Liver (tissue), 8 donors: ENCODE measurements at regions not wholly inside any gene's neighbourhood (a gene's known extent, or its start where the extent isn't known, plus 50 kb on each side); places are given as distances from the start of the nearest gene placed in this dataset.

Source experiments
- DNase-seq: peaks from one replicate; pipeline ENCODE4 v3.0.0-alpha.2; 2017; ENCODE audit warnings: low spot score
- H3K27ac ChIP-seq, 2 donors: one replicate each; pipeline ENCODE4 v1.7.0; 2013; ENCODE audit warnings: inconsistent platforms in 2 of 2, low read length in 2 of 2, control low read depth in 1 of 2, low read depth in 1 of 2, mild to moderate bottlenecking in 1 of 2
- H3K27me3 ChIP-seq, 4 donors: one replicate each; pipeline versions ENCODE4 v1.6.1 to v1.7.0; 2013; ENCODE audit warnings: low read length in 3 of 4, inconsistent platforms in 1 of 4, mild to moderate bottlenecking in 1 of 4, moderate library complexity in 1 of 4; ENCODE audit not compliant: control insufficient read depth in 4 of 4, insufficient read depth in 4 of 4
- H3K36me3 ChIP-seq, 4 donors: one replicate each; pipeline versions ENCODE4 v1.6.1 to v1.7.0; 2013; ENCODE audit warnings: low read length in 3 of 4, mild to moderate bottlenecking in 3 of 4, low read depth in 1 of 4, moderate library complexity in 1 of 4; ENCODE audit not compliant: control insufficient read depth in 4 of 4, insufficient read depth in 3 of 4
- H3K4me1 ChIP-seq, 4 donors: one replicate each; pipeline versions ENCODE4 v1.6.1 to v1.7.0; 2013; ENCODE audit warnings: low read length in 3 of 4, mild to moderate bottlenecking in 3 of 4, moderate library complexity in 1 of 4; ENCODE audit not compliant: control insufficient read depth in 4 of 4, insufficient read depth in 4 of 4
- H3K4me3 ChIP-seq, 3 donors: one replicate each; pipeline versions ENCODE4 v1.6.1 to v1.7.0; 2013; ENCODE audit warnings: low read length in 3 of 3, control low read depth in 1 of 3, low read depth in 1 of 3, mild to moderate bottlenecking in 1 of 3
- H3K9ac ChIP-seq, 2 donors: one replicate each; pipeline ENCODE4 v1.7.0; 2013; ENCODE audit warnings: low read length in 2 of 2, mild to moderate bottlenecking in 2 of 2, moderate library complexity in 2 of 2, control low read depth in 1 of 2, low read depth in 1 of 2
- H3K9me3 ChIP-seq, 4 donors: one replicate each; pipeline versions ENCODE4 v1.6.1 to v1.7.0; 2013; ENCODE audit warnings: low read length in 3 of 4; ENCODE audit not compliant: control insufficient read depth in 4 of 4
- ATF3 ChIP-seq: IDR thresholded peaks from 2 replicates; pipeline ENCODE4 v1.6.1; 2016; ENCODE audit warnings: antibody characterized with exemption
- EGR1 ChIP-seq, 2 donors: IDR thresholded peaks; 2 replicates each; pipeline ENCODE4 v1.6.1; 2016 to 2018; ENCODE audit warnings: antibody characterized with exemption in 2 of 2, low read depth in 2 of 2
- FOXA2 ChIP-seq: IDR thresholded peaks from 2 replicates; pipeline ENCODE4 v1.6.1; 2016; ENCODE audit warnings: antibody characterized with exemption
- GABPA ChIP-seq, 2 donors: IDR thresholded peaks in 1 of 2; conservative IDR thresholded peaks in 1 of 2; 2 replicates each; pipeline ENCODE4 v1.6.1; 2016; ENCODE audit warnings: antibody characterized with exemption in 2 of 2, mild to moderate bottlenecking in 1 of 2, moderate library complexity in 1 of 2
- HNF4A ChIP-seq, 2 donors: conservative IDR thresholded peaks; 2 replicates each; pipeline ENCODE4 v1.6.1; 2016; ENCODE audit warnings: antibody characterized with exemption in 2 of 2, mild to moderate bottlenecking in 2 of 2
- HNF4G ChIP-seq: IDR thresholded peaks from 2 replicates; pipeline ENCODE4 v1.6.1; 2016; ENCODE audit warnings: antibody characterized with exemption
- JUND ChIP-seq, 2 donors: IDR thresholded peaks; 2 replicates each; pipeline ENCODE4 v1.6.1; 2016; ENCODE audit warnings: antibody characterized with exemption in 2 of 2
- MAX ChIP-seq: IDR thresholded peaks from 2 replicates; pipeline ENCODE4 v1.6.1; 2016; ENCODE audit warnings: antibody characterized with exemption
- NR2F2 ChIP-seq: IDR thresholded peaks from 2 replicates; pipeline ENCODE4 v1.6.1; 2016; ENCODE audit warnings: antibody characterized with exemption
- RAD21 ChIP-seq, 2 donors: IDR thresholded peaks; 2 replicates each; pipeline ENCODE4 v1.6.1; 2016; ENCODE audit warnings: antibody characterized with exemption in 2 of 2, mild to moderate bottlenecking in 2 of 2
- RXRA ChIP-seq, 2 donors: IDR thresholded peaks; 2 replicates each; pipeline ENCODE4 v1.6.1; 2017 to 2018; ENCODE audit warnings: antibody characterized with exemption in 2 of 2, mild to moderate bottlenecking in 1 of 2
- SP1 ChIP-seq: IDR thresholded peaks from 2 replicates; pipeline ENCODE4 v1.6.1; 2018; ENCODE audit warnings: antibody characterized with exemption, mild to moderate bottlenecking
- TAF1 ChIP-seq: conservative IDR thresholded peaks from 2 replicates; pipeline ENCODE4 v1.6.1; 2016; ENCODE audit warnings: antibody characterized with exemption, mild to moderate bottlenecking
- YY1 ChIP-seq: IDR thresholded peaks from 2 replicates; pipeline ENCODE4 v1.6.1; 2016; ENCODE audit warnings: antibody characterized with exemption, mild to moderate bottlenecking
- ZBTB33 ChIP-seq: IDR thresholded peaks from 2 replicates; pipeline ENCODE4 v1.6.1; 2016; ENCODE audit warnings: antibody characterized with exemption
- WGBS: extraction: QIAGEN DNeasy Blood & Tissue Kit; methylation state at CpG from one replicate; pipeline ENCODE4 v1.1.7; 2013; 5-methylcytosine and 5-hydroxymethylcytosine counted together
- TF ChIP-seq, protein P1 (sequence below): IDR thresholded peaks from 2 replicates; pipeline ENCODE4 v1.6.1; 2016; ENCODE audit warnings: antibody characterized with exemption, mild to moderate bottlenecking
- TF ChIP-seq, protein P2 (sequence below): fragments of 150-350 bp; IDR thresholded peaks from 2 replicates; pipeline ENCODE4 v1.5.1; 2017; ENCODE audit warnings: improper control_type of control experiment, low read depth, low read length; ENCODE audit not compliant: missing input control
- donor health status: healthy.
- donor health status: healthy.
- donor health status: healthy.
- donor health status: healthy.
- donor health status: healthy.

- TF ChIP-seq ZBTB33 (no peak), SP1 (no peak), FOXA2 (no peak), RAD21 (IDR thresholded peaks at IDR 0.05) (no peak), ATF3 (no peak), HNF4A (conservative IDR thresholded peaks at IDR 0.05) (no peak), HNF4G (no peak), RXRA (IDR thresholded peaks at IDR 0.05) (no peak), MAX (no peak), GABPA (IDR thresholded peaks at IDR 0.05 in 1 of 2, conservative IDR thresholded peaks at IDR 0.05 in 1 of 2) (no peak), TAF1 (no peak), JUND (IDR thresholded peaks at IDR 0.05) (no peak), YY1 (no peak)
- TF ChIP-seq, protein P1, sequence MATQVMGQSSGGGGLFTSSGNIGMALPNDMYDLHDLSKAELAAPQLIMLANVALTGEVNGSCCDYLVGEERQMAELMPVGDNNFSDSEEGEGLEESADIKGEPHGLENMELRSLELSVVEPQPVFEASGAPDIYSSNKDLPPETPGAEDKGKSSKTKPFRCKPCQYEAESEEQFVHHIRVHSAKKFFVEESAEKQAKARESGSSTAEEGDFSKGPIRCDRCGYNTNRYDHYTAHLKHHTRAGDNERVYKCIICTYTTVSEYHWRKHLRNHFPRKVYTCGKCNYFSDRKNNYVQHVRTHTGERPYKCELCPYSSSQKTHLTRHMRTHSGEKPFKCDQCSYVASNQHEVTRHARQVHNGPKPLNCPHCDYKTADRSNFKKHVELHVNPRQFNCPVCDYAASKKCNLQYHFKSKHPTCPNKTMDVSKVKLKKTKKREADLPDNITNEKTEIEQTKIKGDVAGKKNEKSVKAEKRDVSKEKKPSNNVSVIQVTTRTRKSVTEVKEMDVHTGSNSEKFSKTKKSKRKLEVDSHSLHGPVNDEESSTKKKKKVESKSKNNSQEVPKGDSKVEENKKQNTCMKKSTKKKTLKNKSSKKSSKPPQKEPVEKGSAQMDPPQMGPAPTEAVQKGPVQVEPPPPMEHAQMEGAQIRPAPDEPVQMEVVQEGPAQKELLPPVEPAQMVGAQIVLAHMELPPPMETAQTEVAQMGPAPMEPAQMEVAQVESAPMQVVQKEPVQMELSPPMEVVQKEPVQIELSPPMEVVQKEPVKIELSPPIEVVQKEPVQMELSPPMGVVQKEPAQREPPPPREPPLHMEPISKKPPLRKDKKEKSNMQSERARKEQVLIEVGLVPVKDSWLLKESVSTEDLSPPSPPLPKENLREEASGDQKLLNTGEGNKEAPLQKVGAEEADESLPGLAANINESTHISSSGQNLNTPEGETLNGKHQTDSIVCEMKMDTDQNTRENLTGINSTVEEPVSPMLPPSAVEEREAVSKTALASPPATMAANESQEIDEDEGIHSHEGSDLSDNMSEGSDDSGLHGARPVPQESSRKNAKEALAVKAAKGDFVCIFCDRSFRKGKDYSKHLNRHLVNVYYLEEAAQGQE = no peak
- 70% methylated on average over 4 of the region's 4 CpGs for WGBS
- Histone ChIP-seq H3K4me1 (no peaks in the 10 kb centered on the region), H3K9me3 (peaks cover 0 to 2% (median 0%) of the 10 kb centered on the region in 4 donors), H3K36me3 (no peaks in the 10 kb centered on the region), H3K9ac (no peak overlapping the region), H3K27ac (no peak overlapping the region), H3K4me3 (no peak overlapping the region), H3K27me3 (no peaks in the 10 kb centered on the region)
- DNase-seq = no peak
These were observed 211.1 kb downstream of the ICE1 start for GRCh38 chr5:5633579-5633978.

- 77% methylated on average over 2 of the region's 2 CpGs for WGBS
- Histone ChIP-seq H3K9ac (no peak overlapping the region), H3K36me3 (no peaks in the 10 kb centered on the region), H3K27ac (no peak overlapping the region), H3K4me3 (no peak overlapping the region), H3K27me3 (no peaks in the 10 kb centered on the region), H3K9me3 (peaks cover 0 to 2% (median 0%) of the 10 kb centered on the region in 4 donors), H3K4me1 (no peaks in the 10 kb centered on the region)
- DNase-seq = no peak
- no peak for TF ChIP-seq RXRA (IDR thresholded peaks at IDR 0.05)
- no peak for TF ChIP-seq JUND (IDR thresholded peaks at IDR 0.05)
- no peak for TF ChIP-seq HNF4G
- TF ChIP-seq, protein P1 = no peak
- no peak for TF ChIP-seq ATF3
- TF ChIP-seq, protein P2, sequence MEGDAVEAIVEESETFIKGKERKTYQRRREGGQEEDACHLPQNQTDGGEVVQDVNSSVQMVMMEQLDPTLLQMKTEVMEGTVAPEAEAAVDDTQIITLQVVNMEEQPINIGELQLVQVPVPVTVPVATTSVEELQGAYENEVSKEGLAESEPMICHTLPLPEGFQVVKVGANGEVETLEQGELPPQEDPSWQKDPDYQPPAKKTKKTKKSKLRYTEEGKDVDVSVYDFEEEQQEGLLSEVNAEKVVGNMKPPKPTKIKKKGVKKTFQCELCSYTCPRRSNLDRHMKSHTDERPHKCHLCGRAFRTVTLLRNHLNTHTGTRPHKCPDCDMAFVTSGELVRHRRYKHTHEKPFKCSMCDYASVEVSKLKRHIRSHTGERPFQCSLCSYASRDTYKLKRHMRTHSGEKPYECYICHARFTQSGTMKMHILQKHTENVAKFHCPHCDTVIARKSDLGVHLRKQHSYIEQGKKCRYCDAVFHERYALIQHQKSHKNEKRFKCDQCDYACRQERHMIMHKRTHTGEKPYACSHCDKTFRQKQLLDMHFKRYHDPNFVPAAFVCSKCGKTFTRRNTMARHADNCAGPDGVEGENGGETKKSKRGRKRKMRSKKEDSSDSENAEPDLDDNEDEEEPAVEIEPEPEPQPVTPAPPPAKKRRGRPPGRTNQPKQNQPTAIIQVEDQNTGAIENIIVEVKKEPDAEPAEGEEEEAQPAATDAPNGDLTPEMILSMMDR = no peak
- no peak for TF ChIP-seq MAX
- no peak for TF ChIP-seq EGR1 (IDR thresholded peaks at IDR 0.05; ENCODE audit: low read depth in 2 of 2)
- no peak for TF ChIP-seq TAF1
- no peak for TF ChIP-seq NR2F2
- TF ChIP-seq SP1 = no peak
- TF ChIP-seq GABPA (IDR thresholded peaks at IDR 0.05 in 1 of 2, conservative IDR thresholded peaks at IDR 0.05 in 1 of 2) = no peak
- no peak for TF ChIP-seq ZBTB33
- TF ChIP-seq RAD21 (IDR thresholded peaks at IDR 0.05) = no peak
These were observed 210.2 kb downstream of the ICE1 start for GRCh38 chr5:5632678-5633077.
